ENCODE measurements at regions not wholly inside any gene's neighbourhood (a gene's known extent, or its start where the extent isn't known, plus 50 kb on each side); places are given as distances from the start of the nearest gene placed in this dataset.
A peak's percentile ranks its signal among the peaks of the same experiment; 100 is the strongest.

- DNase-seq (ENCODE audit: low read depth in 2 of 2) = no peak
- no peak overlapping the region for H3K4me3 ChIP-seq (replicated peaks in 1 of 2; ENCODE audit: low read depth in 2 of 2, low read length in 2 of 2)
- TF ChIP-seq, protein P1, sequence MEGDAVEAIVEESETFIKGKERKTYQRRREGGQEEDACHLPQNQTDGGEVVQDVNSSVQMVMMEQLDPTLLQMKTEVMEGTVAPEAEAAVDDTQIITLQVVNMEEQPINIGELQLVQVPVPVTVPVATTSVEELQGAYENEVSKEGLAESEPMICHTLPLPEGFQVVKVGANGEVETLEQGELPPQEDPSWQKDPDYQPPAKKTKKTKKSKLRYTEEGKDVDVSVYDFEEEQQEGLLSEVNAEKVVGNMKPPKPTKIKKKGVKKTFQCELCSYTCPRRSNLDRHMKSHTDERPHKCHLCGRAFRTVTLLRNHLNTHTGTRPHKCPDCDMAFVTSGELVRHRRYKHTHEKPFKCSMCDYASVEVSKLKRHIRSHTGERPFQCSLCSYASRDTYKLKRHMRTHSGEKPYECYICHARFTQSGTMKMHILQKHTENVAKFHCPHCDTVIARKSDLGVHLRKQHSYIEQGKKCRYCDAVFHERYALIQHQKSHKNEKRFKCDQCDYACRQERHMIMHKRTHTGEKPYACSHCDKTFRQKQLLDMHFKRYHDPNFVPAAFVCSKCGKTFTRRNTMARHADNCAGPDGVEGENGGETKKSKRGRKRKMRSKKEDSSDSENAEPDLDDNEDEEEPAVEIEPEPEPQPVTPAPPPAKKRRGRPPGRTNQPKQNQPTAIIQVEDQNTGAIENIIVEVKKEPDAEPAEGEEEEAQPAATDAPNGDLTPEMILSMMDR (IDR thresholded peaks at IDR 0.05; ENCODE audit: low read depth, low read length) = no peak
Observed at GRCh38 chr20:4554346-4554745, 131.9 kb upstream of the PRNP start.

DNA sequence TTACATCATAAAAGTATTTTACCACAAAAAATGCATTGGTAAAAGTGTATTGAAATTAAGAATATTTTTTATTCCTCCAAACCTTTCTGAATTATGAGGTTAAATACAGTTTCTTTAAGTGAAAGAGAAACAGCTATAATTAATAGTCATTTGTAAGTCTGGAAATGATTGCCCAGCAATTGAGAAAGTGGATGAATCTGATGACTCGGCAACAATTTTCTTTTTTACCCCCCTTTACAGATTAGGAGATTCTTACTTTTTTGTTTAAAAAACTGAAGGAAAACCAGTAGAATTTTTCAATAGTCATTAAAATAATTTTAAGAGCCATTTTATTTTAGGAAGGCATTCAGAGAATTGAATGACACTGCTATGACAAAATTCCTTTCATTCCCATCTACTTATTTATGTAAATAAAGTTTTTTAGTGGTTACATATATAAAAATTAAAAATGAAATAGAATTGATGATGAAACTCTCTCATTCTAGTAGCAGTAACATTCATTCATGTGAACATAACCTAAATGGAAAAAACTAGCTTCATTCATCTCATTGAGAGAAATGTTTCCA lies 134.1 kb upstream of the PRNP start:
- TF ChIP-seq, protein P1 (IDR thresholded peaks at IDR 0.05; ENCODE audit: low read depth, low read length) = no peak
- no peak for DNase-seq (ENCODE audit: low read depth in 2 of 2)
- H3K4me3 ChIP-seq (replicated peaks in 1 of 2; ENCODE audit: low read depth in 2 of 2, low read length in 2 of 2) = no peak overlapping the region

- TF ChIP-seq, protein P1 (IDR thresholded peaks at IDR 0.05; ENCODE audit: low read depth, low read length) = no peak
- no peak overlapping the region for H3K4me3 ChIP-seq (replicated peaks in 1 of 2; ENCODE audit: low read depth in 2 of 2, low read length in 2 of 2)
- peak in 1 of 2 donors; percentile 59 for DNase-seq (ENCODE audit: low read depth in 2 of 2)
Observed at GRCh38 chr20:4550740-4551139, 135.5 kb upstream of the PRNP start.

DNA sequence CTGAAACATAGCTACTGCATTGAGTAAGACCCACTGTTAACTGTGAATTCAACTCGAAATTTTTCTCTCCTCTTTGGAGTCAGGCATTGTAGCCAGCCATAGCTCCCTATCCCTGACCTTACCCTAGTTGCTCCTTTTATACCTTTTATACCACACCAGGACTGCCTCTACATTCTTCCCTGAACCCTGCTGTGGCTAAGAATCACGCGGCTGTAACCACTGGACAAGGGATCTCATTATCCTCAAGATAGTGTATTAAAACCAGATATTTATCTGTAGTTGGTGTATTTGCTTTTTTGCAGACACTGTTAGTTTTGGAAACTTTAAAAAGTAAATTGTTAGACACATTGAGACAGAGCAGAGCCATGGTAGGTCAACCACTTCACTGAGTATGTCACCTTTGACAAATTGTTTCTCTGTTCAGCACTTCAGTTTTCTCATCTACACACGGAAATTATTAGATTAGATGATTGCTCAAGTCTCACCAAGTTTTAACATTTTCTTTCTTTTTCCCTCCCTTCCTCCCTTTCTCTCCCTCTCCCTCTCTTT lies 136.5 kb upstream of the PRNP start:
- TF ChIP-seq, protein P1 (IDR thresholded peaks at IDR 0.05; ENCODE audit: low read depth, low read length) = no peak
- DNase-seq (ENCODE audit: low read depth in 2 of 2) = no peak
- no peak overlapping the region for H3K4me3 ChIP-seq (replicated peaks in 1 of 2; ENCODE audit: low read depth in 2 of 2, low read length in 2 of 2)

- TF ChIP-seq, protein P1 (IDR thresholded peaks at IDR 0.05; ENCODE audit: low read depth, low read length) = no peak
- no peak overlapping the region for H3K4me3 ChIP-seq (replicated peaks in 1 of 2; ENCODE audit: low read depth in 2 of 2, low read length in 2 of 2)
- DNase-seq (ENCODE audit: low read depth in 2 of 2) = no peak
Observed at GRCh38 chr20:4548552-4548951, 137.7 kb upstream of the PRNP start.

GRCh38 chr20:4546786-4547185 lies 139.5 kb upstream of the PRNP start:
- H3K4me3 ChIP-seq (replicated peaks in 1 of 2; ENCODE audit: low read depth in 2 of 2, low read length in 2 of 2) = no peak overlapping the region
- DNase-seq (ENCODE audit: low read depth in 2 of 2) = peak; percentile 44 to 73
- TF ChIP-seq, protein P1 (IDR thresholded peaks at IDR 0.05; ENCODE audit: low read depth, low read length) = no peak

GRCh38 chr20:4546342-4546741 lies 139.9 kb upstream of the PRNP start:
- TF ChIP-seq, protein P1 (IDR thresholded peaks at IDR 0.05; ENCODE audit: low read depth, low read length) = no peak

More at GRCh38 chr20:4546342-4546741, 139.9 kb upstream of the PRNP start:
- no peak overlapping the region for H3K4me3 ChIP-seq (replicated peaks in 1 of 2; ENCODE audit: low read depth in 2 of 2, low read length in 2 of 2)
- DNase-seq (ENCODE audit: low read depth in 2 of 2) = peak in 1 of 2 donors; percentile 10
